ENCODE measurements at regions not wholly inside any gene's neighbourhood (a gene's known extent, or its start where the extent isn't known, plus 50 kb on each side); places are given as distances from the start of the nearest gene placed in this dataset.

DNA sequence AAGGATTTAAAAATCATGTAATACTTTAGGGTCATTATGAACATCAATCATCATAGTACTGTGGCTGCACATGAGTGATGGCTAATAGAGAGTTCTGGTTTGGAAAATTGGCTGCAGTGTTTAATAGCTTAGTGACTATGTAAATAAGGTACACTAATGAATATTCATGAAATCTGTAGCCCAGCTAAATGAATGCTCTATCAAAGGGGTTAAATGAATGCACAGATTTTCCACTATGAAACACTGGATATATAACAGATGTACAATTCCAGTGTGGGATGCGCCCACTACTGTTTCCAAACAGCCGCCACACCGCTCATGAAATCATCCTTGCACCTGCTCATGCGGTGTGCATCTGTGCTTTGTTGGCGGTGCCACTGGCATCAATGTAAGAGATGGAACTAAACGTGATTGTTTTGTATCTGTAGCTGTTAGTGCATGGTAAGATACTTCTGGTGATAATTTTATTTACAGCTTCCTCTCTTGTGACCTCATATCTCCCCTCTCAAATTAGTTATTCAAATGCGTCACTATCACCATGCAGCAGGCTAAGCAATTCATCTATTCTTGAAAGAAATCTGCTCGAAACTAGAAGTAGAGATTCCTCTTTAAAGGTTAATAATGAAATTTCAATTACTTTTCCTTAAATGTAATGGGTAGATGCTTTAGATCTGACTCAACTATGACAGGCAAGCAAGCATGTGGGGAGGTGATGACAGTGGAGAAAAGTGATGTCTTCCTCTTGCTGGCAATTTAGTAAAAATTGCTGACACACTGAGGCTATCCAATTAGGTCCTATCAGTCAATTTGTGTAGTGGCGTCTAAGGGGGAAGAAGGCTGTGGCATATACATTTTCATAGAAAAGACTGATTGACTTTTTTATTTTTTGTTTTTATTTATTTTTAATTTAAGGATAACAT is 433.6 kb downstream of the AEBP2 start:
- DNase-seq (ENCODE audit: low spot score) = peak; percentile 49

- DNase-seq (ENCODE audit: low spot score) = no peak
These were observed 440.8 kb downstream of the AEBP2 start for GRCh38 chr12:19880076-19880475.

DNA sequence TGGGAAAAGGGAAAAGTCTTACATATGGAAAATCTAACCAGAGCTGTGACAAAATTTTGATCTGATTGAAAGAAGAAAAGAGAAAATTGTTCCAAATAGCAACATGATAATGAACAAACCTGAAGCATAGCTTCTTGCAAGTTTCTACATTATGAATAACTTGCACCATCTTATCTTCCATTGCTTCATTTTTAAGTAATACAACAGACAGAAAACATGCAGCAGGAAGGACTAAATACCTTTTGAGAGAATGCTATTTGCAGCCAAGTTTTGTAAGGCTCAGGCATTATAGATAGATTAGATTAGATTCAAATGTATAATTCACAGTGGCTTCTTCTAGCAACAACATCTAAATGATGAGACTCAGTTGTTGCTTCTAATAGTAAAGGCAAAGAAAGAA is 441.4 kb downstream of the AEBP2 start:
- no peak for DNase-seq (ENCODE audit: low spot score)

GRCh38 chr12:19882346-19882745 is 443.1 kb downstream of the AEBP2 start:
- no peak for DNase-seq (ENCODE audit: low spot score)

GRCh38 chr12:19884021-19884492 is 444.8 kb downstream of the AEBP2 start:
- DNase-seq (ENCODE audit: low spot score) = no peak

DNA sequence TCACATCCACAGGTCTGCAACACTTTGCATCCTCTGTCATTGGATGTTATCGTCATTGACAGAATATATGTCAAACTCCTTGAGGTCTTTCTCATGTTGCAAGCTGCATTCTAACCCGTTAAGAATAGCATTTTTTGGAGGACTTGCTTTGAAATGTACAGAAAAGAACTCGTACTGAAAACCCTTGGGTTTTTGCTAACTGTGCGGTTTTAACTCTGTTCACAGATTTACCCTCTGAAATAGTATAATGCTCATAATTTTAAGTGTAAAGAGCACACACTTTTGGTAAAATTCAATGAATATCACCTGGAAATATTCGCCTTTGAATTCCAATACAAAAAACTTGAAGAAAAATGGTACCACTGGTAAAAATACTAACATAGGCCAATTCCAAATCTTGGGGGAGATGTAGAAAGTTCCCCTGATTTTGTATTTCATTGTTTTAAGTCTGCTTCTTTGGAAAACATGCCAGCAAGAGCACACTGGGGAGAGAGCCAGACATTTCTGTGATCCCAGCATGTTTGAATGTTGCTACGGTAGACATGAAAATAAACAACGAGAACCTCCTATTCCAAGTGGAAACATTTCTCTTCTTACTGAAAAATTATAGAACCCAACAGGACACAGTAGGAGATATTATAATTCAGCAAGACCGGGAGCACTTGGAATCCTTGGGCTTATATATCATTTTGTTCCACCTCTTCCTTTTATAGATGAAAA is 446.0 kb downstream of the AEBP2 start:
- no peak for DNase-seq (ENCODE audit: low spot score)

DNA sequence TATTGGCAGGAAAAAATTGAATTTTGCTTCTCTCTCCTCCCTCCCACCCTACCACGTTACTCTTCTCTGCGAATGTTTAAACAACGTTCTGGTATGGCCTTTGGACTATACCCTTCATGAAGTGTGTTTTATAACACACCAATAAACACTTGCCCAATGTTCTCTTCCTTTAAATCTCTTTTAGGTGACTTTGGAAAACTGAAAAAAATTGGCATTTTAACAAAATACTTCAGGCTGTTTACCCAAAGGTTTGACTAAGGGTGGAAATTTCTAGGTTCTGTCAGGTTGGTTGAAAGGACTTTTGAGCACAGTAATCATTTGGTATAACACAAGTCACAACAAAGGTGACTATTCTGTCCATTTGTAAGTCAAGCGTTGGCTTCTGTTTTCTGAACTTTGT is 446.8 kb downstream of the AEBP2 start:
- DNase-seq (ENCODE audit: low spot score) = no peak

GRCh38 chr12:19886639-19887064 is 447.4 kb downstream of the AEBP2 start:
- DNase-seq (ENCODE audit: low spot score) = no peak

DNA sequence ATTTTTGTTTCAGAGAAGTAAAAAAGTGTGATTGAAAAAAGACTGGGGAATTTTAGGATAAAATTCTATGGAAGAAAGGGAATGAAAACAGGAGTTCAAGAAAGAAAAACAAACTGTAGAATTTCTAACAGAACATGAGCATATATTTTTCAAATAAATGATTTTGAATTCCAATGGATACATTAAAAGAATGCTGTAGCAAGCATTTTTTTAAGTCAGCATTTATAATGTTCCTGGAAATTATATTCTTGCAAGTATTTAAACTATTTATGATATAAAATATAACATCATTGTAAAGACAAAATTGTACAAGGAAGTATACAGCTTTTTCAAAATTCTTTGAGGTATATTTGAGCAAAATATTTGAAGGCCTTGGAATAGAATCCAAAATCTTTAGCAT is 450.7 kb downstream of the AEBP2 start:
- DNase-seq (ENCODE audit: low spot score) = no peak

- DNase-seq (ENCODE audit: low spot score) = no peak
These were observed 452.8 kb downstream of the AEBP2 start for GRCh38 chr12:19891936-19892591.

- peak; percentile 70 for DNase-seq (ENCODE audit: low spot score)
These were observed 454.2 kb downstream of the AEBP2 start for GRCh38 chr12:19893514-19893913.

DNA sequence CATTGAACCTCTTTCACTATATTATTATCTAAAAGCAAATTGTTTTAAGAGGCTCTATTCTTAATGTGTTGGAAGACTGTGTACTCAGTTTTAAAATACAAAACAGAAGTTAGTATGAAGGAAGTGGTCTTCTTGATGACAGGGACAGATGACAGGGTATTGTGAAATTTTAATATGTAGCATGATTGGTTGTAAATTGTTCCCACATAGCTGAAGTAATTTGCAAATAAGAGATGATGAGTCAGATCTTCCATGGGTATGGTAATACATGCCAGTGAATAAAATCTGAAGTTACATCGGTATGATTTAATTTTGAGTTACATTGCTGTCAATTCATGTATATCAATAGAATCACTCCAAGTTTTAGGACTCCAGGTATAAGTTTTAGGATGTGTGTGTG is 454.8 kb downstream of the AEBP2 start:
- peak; percentile 30 for DNase-seq (ENCODE audit: low spot score)

DNA sequence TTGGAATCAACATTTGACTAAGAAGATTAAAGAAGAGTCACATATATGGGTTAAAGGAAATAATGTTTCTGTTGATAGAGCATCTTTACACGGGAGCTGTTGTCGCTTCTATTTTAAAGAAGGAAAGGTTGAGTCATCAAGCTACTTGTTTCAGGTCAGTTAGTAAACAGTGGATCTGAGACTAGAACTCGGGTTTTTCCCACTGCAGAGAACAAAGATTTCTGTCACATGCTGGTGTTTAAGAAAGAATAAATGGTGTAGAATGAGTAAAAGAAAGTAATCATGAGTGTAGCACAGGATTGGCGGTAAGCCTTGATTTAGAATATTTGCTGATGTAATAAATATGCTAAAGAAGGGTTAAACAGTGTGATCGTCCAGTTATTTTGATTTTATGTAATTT is 455.5 kb downstream of the AEBP2 start:
- no peak for DNase-seq (ENCODE audit: low spot score)

DNA sequence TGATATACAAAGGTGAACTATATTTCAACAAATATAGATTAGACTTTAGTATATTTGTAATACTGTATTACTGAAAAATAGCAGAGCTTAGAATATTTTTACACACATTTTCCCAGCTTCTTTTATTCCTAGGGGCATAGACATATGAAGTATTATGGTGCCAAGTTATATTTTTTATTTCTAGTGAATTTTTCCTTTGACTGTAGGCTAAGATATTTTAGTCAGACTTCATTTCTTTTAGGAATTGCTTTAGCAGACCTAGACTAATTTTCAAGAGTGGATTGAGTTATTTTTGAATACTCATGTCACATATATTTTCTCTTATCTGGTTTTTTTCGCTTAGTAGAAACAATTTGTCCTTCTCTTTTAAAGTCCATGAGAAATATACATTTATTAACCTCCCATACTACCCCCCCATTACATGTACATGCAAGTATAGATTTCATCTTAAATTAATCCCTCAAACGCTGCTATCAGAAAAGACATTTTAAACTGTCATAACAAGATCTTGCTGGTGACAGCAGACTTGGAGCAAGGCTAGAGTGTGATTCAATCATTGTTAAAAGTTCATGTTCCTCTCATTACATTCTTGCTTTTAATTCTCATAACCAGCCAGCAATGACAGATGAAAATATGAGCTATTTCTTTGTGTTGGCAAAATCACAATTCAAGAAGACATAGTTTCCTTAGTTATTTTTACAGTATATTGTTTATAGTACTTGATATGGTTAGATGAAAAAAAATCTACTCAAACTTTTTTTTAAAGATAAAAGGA is 456.1 kb downstream of the AEBP2 start:
- no peak for DNase-seq (ENCODE audit: low spot score)

GRCh38 chr12:19896041-19896440 is 456.7 kb downstream of the AEBP2 start:
- DNase-seq (ENCODE audit: low spot score) = no peak

- DNase-seq (ENCODE audit: low spot score) = no peak
These were observed 457.2 kb downstream of the AEBP2 start for GRCh38 chr12:19896534-19896933.

GRCh38 chr12:19897900-19898408 is 458.7 kb downstream of the AEBP2 start:
- DNase-seq (ENCODE audit: low spot score) = no peak

GRCh38 chr12:19901841-19902240 is 462.5 kb downstream of the AEBP2 start:
- no peak for DNase-seq (ENCODE audit: low spot score)

GRCh38 chr12:19904819-19905218 is 463.5 kb upstream of the PDE3A start:
- no peak for DNase-seq (ENCODE audit: low spot score)

GRCh38 chr12:19908830-19909229 is 459.5 kb upstream of the PDE3A start:
- no peak for DNase-seq (ENCODE audit: low spot score)

DNA sequence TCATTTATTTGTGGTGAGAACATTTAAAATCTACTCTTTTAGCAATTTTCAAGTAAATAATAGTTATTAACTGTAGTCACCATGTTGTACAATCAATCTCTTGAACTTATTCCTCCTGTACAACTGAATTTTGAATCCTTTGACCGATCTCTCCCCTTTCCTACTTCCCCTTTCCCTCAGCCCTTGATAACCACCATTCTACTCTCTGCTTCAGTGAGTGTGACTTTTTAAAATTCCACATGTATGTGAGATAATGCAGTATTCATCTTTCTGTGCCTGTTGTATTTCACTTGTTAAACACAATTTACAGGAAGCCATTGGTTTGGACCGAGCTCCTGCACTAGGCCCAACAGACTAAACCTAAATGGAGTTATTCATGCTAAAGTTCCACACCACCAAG is 458.9 kb upstream of the PDE3A start:
- DNase-seq (ENCODE audit: low spot score) = no peak

DNA sequence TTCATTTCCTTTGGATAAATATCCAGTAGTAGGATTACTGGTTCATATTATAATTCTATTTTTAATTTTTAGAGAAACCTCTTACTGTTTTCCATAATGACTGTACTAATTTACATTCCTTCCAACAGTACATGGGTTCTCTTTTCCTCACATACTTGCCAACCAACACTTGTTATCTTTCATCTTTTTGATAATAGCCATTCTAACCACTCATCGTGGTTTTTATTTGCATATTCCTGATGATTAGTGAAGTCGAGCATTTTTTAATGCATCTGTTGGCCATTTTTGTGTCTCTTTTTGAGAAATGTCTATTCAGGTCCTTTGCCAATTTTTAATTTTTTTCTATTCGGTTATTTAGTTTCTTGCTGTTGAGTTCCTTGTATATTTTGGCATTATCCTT is 457.7 kb upstream of the PDE3A start:
- no peak for DNase-seq (ENCODE audit: low spot score)
